SK-N-SH (cell line): ENCODE measurements at regions not wholly inside any gene's neighbourhood (a gene's known extent, or its start where the extent isn't known, plus 50 kb on each side); places are given as distances from the start of the nearest gene placed in this dataset.

Source experiments
- SMC3 ChIP-seq: IDR thresholded peaks from 2 replicates; pipeline ENCODE4 v1.6.1; 2012; ENCODE audit warnings: low read depth, low read length, improper control_type of control experiment
- TF ChIP-seq, protein P1 (sequence below): IDR thresholded peaks from 2 replicates; pipeline ENCODE4 v1.4.0; 2012; ENCODE audit warnings: low read depth
- TF ChIP-seq, protein P2 (sequence below): fragments of 200-600 bp; sonication (generic); IDR thresholded peaks from 2 replicates; pipeline ENCODE4 v1.6.1; 2017; ENCODE audit warnings: antibody characterized with exemption, mild to moderate bottlenecking, moderate library complexity
- TF ChIP-seq, protein P3 (sequence below): IDR thresholded peaks from 2 replicates; pipeline ENCODE4; 2012

DNA sequence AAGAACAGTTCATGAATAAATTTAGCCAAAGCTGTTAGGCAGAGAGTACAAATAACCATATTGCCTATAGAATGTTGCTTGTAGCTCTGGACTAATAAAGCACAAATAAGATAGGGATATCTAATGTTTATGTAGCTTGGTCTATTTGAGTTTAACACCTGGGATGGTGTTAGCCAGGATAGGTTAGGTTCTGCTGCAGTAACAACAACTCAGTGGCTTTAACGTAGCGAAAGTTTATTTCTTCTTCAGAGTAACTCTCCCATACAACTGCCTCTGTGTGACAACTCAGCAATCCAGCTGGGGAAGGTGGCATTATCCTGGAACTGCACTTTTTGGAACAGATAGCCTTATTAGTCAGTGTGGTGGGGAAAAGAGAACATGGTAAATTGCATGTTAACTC, 52.2 kb upstream of the STEAP4 start:
- TF ChIP-seq, protein P1, sequence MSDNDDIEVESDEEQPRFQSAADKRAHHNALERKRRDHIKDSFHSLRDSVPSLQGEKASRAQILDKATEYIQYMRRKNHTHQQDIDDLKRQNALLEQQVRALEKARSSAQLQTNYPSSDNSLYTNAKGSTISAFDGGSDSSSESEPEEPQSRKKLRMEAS: no peak
- TF ChIP-seq, protein P2, sequence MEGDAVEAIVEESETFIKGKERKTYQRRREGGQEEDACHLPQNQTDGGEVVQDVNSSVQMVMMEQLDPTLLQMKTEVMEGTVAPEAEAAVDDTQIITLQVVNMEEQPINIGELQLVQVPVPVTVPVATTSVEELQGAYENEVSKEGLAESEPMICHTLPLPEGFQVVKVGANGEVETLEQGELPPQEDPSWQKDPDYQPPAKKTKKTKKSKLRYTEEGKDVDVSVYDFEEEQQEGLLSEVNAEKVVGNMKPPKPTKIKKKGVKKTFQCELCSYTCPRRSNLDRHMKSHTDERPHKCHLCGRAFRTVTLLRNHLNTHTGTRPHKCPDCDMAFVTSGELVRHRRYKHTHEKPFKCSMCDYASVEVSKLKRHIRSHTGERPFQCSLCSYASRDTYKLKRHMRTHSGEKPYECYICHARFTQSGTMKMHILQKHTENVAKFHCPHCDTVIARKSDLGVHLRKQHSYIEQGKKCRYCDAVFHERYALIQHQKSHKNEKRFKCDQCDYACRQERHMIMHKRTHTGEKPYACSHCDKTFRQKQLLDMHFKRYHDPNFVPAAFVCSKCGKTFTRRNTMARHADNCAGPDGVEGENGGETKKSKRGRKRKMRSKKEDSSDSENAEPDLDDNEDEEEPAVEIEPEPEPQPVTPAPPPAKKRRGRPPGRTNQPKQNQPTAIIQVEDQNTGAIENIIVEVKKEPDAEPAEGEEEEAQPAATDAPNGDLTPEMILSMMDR: no peak
- no peak for TF ChIP-seq SMC3
- TF ChIP-seq, protein P3, sequence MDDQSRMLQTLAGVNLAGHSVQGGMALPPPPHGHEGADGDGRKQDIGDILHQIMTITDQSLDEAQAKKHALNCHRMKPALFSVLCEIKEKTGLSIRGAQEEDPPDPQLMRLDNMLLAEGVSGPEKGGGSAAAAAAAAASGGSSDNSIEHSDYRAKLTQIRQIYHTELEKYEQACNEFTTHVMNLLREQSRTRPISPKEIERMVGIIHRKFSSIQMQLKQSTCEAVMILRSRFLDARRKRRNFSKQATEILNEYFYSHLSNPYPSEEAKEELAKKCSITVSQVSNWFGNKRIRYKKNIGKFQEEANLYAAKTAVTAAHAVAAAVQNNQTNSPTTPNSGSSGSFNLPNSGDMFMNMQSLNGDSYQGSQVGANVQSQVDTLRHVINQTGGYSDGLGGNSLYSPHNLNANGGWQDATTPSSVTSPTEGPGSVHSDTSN: no peak
